ENCODE measurements at regions not wholly inside any gene's neighbourhood (a gene's known extent, or its start where the extent isn't known, plus 50 kb on each side); places are given as distances from the start of the nearest gene placed in this dataset.
"Not testable (repeated sequence)": the region's sequence is repeated elsewhere in the genome, so short reads cannot be mapped to it uniquely, and the experiment has no call there.

DNA sequence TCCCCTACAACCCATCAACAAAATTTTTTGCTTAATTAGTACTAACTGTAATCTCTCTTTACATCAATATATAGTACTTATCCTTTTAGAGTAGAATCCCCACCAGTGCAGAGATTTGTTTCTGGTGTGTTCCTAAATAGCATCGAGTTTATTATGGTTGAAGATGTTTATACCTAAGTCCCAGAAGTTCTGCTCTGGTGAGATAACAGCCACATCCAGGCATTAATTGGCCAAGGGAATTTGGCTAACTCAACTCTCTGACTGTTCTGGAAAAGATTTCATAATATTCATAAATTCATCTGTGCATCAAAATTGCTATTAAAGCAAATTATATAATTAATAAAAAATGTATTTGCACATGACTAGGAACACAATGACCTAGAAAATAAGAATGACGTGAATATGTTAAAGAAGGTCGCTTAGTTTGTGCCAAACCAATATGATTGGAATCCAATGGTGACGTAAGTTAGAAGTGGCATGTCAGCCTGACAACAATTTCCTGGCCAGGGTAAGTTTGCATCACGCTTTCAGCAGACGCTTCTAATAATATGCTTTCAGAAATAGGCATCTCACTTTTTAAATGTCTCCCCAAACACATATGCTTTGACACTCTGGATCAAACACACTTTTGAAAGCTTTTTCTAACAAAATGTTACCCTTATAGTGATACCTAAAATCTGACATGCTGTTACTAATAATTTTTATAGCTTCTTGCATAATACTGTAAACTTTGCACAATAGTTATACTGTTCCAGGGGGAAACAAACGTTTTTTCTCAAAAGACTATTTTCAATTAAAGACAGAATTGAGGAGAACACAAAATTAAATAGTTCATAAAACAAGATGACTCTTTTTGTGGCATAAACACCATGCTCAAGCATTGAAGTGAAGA, 236.7 kb downstream of the TENT5A start:
- no peak overlapping the region for H3K27ac Mint-ChIP-seq
- H3K36me3 Mint-ChIP-seq (ENCODE audit: insufficient read depth): no peaks in the 10 kb centered on the region
- no peaks in the 10 kb centered on the region for H3K4me1 Mint-ChIP-seq (ENCODE audit: low read depth)
- H3K27me3 Mint-ChIP-seq: no peaks in the 10 kb centered on the region
- no peak overlapping the region for H3K4me3 Mint-ChIP-seq (ENCODE audit: low read depth)
- no peaks in the 10 kb centered on the region for H3K9me3 Mint-ChIP-seq (ENCODE audit: low read depth)
- no peak for DNase-seq (ENCODE audit: low spot score, unreplicated experiment)
- TF ChIP-seq, protein P1, sequence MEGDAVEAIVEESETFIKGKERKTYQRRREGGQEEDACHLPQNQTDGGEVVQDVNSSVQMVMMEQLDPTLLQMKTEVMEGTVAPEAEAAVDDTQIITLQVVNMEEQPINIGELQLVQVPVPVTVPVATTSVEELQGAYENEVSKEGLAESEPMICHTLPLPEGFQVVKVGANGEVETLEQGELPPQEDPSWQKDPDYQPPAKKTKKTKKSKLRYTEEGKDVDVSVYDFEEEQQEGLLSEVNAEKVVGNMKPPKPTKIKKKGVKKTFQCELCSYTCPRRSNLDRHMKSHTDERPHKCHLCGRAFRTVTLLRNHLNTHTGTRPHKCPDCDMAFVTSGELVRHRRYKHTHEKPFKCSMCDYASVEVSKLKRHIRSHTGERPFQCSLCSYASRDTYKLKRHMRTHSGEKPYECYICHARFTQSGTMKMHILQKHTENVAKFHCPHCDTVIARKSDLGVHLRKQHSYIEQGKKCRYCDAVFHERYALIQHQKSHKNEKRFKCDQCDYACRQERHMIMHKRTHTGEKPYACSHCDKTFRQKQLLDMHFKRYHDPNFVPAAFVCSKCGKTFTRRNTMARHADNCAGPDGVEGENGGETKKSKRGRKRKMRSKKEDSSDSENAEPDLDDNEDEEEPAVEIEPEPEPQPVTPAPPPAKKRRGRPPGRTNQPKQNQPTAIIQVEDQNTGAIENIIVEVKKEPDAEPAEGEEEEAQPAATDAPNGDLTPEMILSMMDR (IDR thresholded peaks at IDR 0.05; ENCODE audit: unreplicated experiment): no peak

DNA sequence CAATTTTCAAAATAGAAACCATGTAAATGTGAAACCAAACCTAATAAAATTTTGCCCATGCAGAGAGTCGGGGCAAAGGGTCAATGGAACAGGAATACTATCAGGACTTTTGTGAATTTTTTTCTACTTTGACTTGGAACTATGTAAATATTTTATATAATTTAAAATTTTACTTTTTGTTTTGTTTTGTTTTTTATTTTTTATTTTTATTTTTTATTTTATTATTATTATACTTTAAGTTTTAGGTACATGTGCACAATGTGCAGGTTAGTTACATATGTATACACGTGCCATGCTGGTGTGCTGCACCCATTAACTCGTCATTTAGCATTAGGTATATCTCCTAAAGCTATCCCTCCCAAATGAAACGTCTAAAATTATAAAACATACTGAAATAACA, 238.3 kb downstream of the TENT5A start:
- not testable (repeated sequence) for H3K4me1 Mint-ChIP-seq (ENCODE audit: low read depth); H3K4me3 Mint-ChIP-seq (ENCODE audit: low read depth); H3K36me3 Mint-ChIP-seq (ENCODE audit: insufficient read depth)

DNA sequence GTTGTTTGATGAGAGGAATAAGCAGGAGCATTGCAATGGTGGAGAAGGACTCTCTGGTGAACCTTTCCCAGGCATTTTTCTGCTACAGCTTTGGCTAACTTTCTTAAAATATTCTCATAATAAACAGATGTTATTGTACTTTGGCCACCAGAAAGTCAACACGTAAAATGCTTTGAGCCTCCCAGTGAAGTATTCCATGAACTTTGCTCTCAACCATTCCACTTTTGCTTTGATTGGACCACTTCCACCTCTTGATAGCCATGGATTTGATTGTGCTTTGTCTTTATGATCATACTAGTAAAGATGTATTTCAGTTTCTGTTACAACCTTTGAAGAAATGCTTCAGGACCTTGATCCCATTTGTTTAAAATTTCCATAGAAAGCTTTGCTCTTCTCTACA, 241.1 kb downstream of the TENT5A start:
- Mint-ChIP-seq H3K27ac (no peak overlapping the region), H3K9me3 (ENCODE audit: low read depth) (no peaks in the 10 kb centered on the region), H3K36me3 (ENCODE audit: insufficient read depth) (no peaks in the 10 kb centered on the region), H3K4me1 (ENCODE audit: low read depth) (no peaks in the 10 kb centered on the region), H3K27me3 (no peaks in the 10 kb centered on the region), H3K4me3 (ENCODE audit: low read depth) (no peak overlapping the region)
- TF ChIP-seq, protein P1 (IDR thresholded peaks at IDR 0.05; ENCODE audit: unreplicated experiment): no peak
- DNase-seq (ENCODE audit: low spot score, unreplicated experiment): no peak

More for the DNA sequence above, 238.3 kb downstream of the TENT5A start:
- H3K27me3 Mint-ChIP-seq; H3K27ac Mint-ChIP-seq; DNase-seq (ENCODE audit: low spot score, unreplicated experiment); H3K9me3 Mint-ChIP-seq (ENCODE audit: low read depth): not testable (repeated sequence)

DNA sequence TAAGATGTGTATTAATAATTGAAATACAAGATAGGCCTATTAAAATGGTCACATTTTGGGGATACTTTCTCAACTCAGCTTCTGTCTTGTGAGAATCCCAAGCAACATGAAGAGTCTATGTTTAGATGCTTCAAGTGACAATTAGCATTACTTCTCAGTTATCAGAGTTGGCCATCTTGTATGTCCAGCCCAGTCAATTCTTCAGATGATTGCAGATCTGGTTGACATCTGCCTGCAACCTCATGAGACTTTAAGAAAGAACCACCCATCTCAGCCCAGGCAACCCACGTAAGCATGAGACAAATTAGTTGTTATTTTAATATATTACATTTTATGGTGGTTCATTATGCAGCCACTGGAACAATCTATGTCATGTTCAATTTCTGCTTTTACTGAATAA, 256.5 kb downstream of the TENT5A start:
- TF ChIP-seq, protein P1 (IDR thresholded peaks at IDR 0.05; ENCODE audit: unreplicated experiment): no peak
- H3K9me3 Mint-ChIP-seq (ENCODE audit: low read depth): peaks cover 25% of the 10 kb centered on the region

DNA sequence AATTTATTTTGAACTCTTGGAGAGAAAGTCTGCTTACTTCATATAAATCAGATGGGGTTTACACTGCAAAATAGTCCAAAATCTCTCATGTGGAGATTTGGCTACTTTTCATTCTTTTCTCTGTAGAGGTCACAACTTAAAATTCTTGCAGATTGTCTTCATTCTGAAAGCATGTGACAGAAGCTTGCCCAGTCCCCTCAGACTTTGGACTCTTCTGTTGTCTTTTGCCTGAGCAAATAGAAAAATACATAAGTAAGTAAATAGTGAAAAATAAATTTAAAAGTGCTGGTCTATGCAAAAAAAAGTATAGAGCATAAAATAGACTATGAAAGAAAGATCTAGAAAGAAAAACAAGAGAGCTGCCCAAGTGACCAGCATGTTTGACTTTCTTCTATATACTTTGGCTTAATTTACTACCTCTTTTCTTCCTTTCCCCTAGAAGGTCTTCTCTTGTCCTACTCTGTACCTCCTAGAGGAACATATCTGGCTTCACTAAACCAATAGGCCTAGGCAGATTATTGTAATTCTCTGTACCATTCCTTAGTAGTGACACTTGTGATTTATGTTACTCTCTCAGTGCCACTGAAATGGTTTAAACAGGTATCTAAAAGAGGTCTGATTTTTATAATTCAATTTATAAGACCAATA, 260.9 kb downstream of the TENT5A start:
- Mint-ChIP-seq H3K9me3 (ENCODE audit: low read depth) (peaks cover 3% of the 10 kb centered on the region), H3K27me3 (no peaks in the 10 kb centered on the region), H3K4me1 (ENCODE audit: low read depth) (peaks cover 12% of the 10 kb centered on the region), H3K4me3 (ENCODE audit: low read depth) (no peak overlapping the region), H3K36me3 (ENCODE audit: insufficient read depth) (no peaks in the 10 kb centered on the region), H3K27ac (no peak overlapping the region)
- DNase-seq (ENCODE audit: low spot score, unreplicated experiment): no peak
- TF ChIP-seq, protein P1 (IDR thresholded peaks at IDR 0.05; ENCODE audit: unreplicated experiment): no peak

More for the DNA sequence above, 256.5 kb downstream of the TENT5A start:
- Mint-ChIP-seq H3K27ac (no peak overlapping the region), H3K4me3 (ENCODE audit: low read depth) (no peak overlapping the region), H3K4me1 (ENCODE audit: low read depth) (peaks cover 5% of the 10 kb centered on the region), H3K27me3 (no peaks in the 10 kb centered on the region), H3K36me3 (ENCODE audit: insufficient read depth) (no peaks in the 10 kb centered on the region)
- no peak for DNase-seq (ENCODE audit: low spot score, unreplicated experiment)
